NCI-H1436 treated with DMSO at 0.1 percent for 48 hours (cell line): ENCODE measurements at regions not wholly inside any gene's neighbourhood (a gene's known extent, or its start where the extent isn't known, plus 50 kb on each side); places are given as distances from the start of the nearest gene placed in this dataset.

Source experiments
- DNase-seq: peaks from one replicate; lab custom pipeline; 2025; lab: John Stamatoyannopoulos, UW

DNA sequence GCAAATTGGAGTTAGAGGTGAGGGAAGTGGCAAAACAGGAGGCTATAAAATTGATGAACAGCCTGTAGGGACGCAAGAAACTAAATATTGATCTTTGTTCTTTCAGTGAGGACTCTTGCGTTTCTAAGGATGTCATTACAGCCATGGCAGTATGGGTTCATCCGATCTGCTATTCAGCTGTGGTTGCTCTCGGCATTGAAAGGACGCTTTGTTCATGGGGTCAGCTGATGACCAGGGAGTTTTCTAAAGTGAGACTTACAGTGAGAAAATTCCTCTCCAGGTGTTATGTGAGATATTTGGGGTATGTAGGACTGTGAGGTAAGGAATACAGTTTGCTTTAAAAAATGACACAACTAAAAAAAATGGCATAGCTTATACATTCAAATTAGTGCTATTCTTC is 52.7 kb upstream of the PELI1 start:
- no peak for DNase-seq

DNA sequence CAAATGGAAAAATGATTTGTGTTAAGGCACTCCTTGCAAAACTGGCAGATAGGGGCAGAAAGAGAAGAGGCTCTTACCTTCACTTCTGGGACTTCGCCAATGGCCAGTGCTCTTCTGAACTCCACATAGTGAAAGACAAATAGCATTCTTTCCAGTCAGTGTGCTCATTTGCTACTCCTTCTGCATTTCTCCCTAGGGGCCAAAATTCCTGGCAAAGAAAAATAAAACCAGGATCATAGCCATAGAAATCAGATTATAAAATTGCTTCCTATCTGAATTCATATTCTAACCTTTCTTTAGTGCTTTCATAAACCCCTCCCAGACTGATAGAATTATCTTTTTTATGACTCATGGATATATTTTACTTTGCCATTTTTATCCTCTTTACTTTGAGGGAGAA is 56.9 kb upstream of the PELI1 start:
- DNase-seq, result no peak

- no peak for DNase-seq
Observed at GRCh38 chr2:64202206-64202845, 58.1 kb upstream of the PELI1 start.

GRCh38 chr2:64203131-64203857 is 59.1 kb upstream of the PELI1 start:
- DNase-seq, result no peak

GRCh38 chr2:64203858-64204632 is 59.8 kb upstream of the PELI1 start:
- DNase-seq, result no peak

DNA sequence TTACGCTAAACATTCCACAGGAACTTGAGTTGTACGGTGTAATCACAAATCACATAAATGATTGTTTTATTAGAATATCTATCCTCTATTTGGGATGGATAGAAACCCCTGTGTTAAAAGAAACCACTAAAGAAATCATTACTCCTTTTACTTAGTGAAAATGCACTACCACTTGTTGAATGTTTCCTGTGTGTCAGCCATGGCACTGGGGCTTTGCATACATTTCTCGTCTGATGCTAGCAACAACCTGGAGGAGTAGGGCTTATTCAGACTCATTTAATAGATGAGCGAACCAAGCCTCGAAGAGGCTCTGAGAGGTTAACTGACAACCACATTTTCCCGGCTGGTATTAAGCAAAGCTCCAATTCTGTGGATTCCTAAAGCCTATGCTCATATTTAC is 60.5 kb upstream of the PELI1 start:
- DNase-seq, result no peak

DNA sequence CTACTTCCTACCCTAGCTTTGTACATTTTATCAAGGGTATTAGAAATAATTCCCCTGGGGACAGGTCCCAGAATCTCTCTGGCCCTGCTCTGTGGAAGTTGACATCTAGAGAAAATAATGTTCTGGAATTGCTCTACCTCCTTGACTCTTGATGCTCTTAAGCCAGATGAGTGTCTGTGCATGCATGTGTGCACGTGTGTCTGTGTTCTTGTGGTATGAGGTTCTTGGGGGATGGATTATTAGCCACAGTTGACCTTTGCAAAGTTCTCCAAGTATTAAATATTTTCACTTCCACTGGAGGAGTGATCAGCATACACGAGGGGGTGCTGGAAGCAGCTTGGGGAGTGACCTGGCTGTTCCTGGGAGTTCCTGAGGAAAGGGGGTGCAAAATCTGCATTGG is 61.2 kb upstream of the PELI1 start:
- no peak for DNase-seq

GRCh38 chr2:64207573-64207972 is 63.4 kb upstream of the PELI1 start:
- DNase-seq, result no peak

GRCh38 chr2:64210816-64211215 is 66.6 kb upstream of the PELI1 start:
- no peak for DNase-seq

DNA sequence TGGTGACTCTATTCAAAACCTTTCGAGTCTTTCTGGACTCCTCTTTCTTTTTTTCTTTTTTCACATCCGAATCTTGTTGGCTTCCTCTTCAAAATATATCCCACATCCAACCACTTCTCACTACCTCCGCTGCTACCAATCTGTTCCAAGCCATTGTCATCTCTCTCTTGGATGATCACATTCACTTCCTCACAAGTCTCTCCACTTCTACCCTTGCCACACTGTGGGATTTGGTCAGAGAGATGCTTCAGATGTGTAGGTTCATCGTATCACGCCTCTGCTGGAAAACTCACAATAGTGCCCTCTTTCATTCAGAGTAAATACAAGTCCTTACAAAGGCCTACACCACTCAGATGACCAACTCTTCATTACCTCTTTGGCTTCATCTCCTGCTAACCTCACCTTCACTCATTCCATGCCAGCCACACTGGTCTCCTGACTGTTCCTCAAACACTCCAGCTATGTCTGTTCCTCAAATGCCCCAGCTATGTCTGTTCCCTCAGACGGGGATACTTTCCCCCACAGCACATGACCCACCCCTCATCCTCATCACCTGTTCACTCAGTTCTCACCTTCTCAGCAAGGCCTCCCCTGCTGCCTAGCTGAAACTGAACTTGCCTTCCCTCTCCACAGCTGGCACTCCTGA is 67.2 kb upstream of the PELI1 start:
- no peak for DNase-seq

DNA sequence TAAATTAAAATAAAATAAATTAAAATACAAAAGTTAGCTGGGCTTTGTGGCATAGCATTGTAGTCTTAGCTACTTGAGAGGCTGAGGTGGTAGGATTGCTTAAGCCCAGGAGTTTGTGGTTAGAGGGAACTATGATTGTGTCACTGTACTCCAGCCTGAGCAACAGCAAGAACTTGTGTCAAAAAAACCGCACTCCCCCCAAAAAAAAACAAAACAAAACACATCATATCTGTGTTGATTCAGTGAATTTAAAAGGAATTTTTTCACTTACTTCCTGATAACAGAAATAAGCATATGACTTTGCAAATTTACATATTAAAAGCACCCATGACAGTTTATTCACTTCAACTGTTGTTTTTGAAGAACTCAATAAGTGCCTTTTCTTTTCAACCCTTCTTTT is 68.1 kb upstream of the PELI1 start:
- no peak for DNase-seq

- DNase-seq, result no peak
Observed at GRCh38 chr2:64212801-64213321, 68.6 kb upstream of the PELI1 start.

GRCh38 chr2:64213532-64214275 is 69.5 kb upstream of the PELI1 start:
- no peak for DNase-seq

- no peak for DNase-seq
Observed at GRCh38 chr2:64214281-64215115, 70.3 kb upstream of the PELI1 start.

DNA sequence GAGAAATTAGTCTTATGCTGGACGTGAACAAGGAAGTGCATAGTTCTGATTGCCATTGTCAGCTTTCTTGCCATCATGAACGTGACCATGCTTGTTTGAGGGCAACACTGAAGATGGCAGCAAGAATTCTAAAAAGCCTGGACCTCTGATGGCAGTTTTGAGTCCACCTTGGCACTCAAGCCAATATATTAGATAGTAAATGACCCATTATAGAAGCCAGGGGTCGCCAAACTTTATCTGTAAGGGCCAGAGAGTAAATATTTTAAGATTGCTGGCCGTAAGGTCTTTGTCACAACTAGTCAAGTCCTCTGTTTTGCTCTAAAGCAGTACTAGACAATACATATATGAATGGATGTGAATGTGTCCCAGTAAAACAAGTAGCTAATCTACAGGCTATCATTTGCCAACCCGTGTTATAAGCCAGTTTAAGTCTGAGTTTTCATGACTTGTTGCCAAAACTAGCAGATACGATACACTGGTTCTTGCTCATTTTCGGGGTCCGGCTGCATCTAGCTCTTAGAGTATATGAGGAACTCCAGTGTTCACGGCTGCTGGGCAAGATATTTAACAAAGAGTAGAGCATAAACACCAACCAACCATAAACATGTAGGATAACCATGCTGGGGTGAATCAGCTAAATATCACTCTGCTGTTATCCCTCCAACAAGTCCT is 73.1 kb upstream of the PELI1 start:
- DNase-seq, result no peak

- no peak for DNase-seq
Observed at GRCh38 chr2:64218137-64218802, 74.0 kb upstream of the PELI1 start.

DNA sequence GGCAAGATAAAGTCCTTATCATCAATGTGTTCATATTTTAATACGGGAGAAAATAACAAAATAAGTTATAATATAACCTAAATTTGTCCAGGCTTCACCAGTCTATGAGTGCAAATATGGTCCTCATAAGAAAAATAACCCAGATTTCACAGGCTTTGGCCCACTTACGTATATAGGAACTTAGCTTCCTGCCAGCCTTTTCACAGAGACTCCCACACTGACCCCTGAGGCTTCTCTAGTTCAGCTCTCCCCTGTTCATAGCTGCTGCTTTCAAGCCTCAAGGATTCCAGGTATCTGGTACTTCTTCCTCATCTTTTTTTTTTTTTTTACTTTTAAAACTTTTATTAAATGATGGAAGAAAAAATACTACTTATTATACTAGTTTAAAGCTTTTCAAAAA is 74.9 kb upstream of the PELI1 start:
- DNase-seq, result no peak

- no peak for DNase-seq
Observed at GRCh38 chr2:64220265-64220664, 76.0 kb upstream of the PELI1 start.

DNA sequence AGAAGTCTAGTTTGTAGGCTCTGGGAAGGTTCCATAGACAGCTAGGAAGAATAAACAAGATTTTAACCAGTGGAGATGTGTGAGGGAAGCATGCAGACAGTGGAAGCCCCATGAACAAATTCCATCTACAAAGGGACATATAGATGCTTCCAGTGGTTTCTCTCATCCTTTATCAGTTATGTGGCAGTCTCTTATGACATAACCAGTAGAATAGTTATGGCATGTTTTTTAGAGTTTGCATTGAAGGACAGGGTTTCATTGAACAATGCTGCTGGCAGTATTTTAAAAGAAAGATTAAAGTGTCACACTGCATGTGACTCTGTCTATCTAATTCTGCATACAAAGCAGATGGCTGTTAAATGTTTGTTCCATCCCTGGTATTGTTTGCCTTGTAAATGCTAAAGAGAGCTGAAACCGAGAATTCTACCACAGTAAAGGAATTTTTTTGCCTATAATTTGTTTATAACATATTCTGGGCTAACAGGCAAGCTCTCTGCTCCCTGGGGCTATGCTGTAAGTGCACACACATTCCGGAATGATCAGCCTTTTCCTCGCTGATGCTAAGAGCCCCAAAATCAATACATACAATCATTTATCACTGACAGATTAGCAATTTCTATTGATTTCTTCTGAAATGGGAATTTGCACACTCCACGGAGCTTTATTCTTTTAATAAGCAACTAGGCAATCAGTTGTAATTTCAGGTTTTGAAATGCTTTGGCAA is 76.8 kb upstream of the PELI1 start:
- DNase-seq, result no peak
